NCI-H2029 treated with DMSO at 0.1 percent for 48 hours (cell line): ENCODE measurements at regions not wholly inside any gene's neighbourhood (a gene's known extent, or its start where the extent isn't known, plus 50 kb on each side); places are given as distances from the start of the nearest gene placed in this dataset.
"Not testable (repeated sequence)": the region's sequence is repeated elsewhere in the genome, so short reads cannot be mapped to it uniquely, and the experiment has no call there.

Experiments used
- DNase-seq: peaks from one replicate; lab custom pipeline; 2025; lab: John Stamatoyannopoulos, UW

DNA sequence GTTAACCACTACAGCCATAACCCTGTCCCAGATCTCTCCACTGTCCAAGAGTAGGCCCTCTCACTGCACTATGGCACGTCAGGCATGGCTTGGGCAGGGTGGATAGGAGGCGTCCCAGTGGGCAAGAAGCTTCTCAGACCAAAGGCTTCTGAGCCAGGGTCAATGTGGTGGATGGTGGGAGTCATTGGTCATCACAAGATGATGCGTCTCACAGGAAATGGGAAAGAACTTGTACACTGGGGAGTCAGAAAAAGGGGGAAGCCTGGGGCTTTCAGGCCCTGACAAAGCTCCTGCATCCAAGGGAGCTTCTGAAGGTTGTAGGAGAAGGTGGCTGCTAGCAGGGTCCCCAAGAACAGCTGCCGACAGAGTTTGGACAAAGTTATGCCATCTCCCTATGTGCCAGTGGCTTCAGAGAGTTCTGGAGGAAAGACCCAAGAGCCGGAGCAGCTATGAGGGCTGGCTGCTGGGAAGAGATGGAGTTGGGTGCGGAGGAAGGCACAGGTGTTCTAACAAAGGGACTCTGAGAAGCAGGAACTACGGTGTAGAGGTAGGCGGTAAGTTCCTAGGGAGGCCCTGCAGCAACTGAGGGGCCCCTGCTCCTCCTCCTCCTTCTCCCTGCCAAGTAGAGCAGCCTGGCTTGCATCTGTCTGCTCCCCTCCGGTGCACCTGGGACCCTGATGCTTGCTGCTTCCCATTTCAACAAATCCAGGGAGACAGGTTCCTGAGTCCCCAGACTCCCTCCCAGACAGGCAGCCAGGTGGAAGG, 81.1 kb downstream of the ARL6IP4 start:
- no peak for DNase-seq

DNA sequence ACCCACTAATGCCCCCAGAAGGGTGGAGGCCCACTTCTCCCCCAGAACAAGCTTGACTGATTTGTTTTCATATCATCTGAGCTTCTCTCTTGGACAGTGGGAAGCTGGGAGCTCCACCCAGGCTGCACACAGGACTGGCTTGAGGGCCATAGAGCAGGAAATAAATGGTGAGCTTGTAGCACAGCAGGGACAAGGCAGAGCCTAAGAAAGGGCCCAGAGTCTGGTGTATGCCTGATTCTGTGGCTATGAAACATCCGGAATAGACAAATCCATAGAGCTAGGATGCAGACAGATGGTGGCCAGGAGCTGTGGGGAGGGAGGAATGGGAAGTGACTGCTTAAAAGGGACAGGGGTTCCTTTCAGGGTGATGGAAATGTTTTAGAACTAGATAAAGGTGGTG, 79.0 kb downstream of the ARL6IP4 start:
- DNase-seq: no peak

DNA sequence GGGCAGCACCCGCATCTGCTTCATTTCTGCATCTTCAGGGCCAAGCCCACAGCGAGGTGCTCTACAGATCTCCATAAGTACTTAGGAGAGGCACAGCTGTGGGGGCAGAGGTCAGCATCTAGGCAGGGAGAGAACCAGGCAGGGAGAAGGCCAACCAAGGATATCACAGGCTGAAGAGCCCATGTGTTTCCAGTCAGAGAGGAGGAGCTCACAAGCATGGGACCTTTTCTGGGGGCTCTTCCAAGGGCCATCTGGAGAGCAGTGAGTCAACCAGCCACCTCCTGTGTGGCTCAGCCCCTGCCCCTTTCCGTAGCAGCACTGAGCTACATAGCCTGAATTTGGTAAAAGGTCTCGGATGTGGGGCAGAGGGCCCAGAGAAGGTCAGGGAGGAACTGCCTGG, 78.5 kb downstream of the ARL6IP4 start:
- DNase-seq: peak; percentile 63

DNA sequence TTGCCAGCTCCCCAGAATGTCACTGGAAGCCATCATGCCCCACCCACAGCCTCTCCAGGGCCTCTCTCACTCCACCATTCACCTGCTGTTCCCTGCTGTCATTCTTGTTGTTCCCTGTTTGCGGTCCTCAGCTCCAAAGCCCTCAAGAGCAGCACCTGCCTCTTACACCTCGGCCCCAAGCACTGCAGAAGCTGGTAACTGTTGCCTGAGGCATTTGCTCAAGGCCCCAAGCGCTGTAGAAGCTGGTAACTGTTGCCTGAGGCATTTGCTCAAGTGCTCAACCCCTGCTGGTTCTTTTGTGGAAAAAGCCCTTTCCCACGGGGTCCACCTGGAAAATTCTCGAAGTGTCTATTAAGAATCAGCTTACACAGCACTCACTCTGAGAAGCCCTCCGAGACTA, 78.0 kb downstream of the ARL6IP4 start:
- DNase-seq: peak; percentile 77

DNA sequence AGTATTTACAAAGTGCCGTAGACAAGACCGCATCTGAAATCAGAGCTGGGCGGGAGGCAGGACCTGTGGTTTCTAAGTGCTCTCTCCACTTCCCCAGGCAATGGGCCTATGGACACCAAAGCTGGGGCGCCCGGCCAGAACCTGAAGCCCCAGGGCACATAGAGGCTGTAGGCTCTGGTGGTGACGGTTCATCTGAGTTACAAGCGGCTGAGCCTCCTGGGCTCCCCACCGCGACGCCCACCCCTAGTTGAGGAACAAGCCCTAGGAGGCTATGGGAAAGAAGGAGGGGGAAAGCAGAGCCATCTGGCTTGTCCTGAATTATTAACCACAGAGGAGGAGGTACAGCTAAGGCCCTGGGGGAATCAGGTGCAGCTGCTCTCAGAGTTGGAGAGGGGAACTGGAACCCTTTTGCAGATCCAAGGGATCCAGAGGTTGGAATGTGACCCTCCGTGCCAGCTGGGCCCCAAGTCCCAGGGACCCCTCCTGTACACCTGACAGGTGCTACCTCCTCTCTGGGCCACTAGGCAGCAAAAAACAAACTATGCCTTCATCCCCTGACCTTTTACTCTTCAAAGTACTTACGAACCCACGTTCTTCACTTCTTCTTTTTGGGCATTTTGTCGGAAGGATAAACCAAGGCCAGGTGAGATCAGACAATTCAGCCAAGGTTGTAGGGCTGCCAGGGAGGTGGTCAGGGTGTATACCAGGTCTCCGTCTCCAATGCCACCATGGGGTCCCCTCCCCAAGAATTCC, 77.2 kb downstream of the ARL6IP4 start:
- peak; percentile 85 for DNase-seq

DNA sequence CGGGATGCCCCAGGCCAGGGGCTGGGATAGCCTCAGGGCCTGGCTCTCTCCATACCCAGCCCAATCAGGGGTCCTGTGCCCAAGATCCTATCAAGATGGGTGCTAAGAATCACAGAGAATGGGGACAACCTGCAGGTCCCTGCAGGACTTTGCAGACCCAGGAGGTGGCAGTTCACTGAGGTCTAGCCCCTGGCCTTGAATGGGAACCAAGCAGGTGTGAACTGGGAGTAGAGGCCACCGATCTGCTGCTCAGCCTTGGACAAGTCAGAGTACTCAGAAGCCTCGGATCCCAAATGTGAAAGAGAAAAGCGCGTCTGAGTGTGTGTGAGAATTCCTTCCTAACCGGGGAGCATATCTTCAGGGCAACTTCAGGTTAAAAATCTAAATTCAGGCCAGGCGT, 76.2 kb downstream of the ARL6IP4 start:
- no peak for DNase-seq

DNA sequence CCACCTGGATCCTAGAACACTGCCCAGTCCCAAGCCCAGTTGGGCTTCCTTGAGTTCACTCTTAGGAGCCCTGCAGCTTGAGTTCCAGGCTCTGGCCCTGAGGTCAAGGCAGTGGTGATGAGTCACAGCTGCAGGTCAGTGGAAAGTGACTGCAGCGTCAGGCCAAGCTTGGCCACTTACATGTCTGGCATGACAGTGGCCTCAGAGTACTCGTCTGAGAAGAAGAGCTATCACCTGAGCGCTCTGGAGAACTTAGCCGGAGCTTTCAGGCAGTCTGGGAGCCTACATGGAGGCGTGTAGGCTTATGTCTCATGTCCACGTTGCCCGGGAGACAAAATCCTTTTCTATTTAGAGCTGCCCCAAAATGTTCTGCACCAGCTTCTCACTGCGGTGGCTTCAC, 75.6 kb downstream of the ARL6IP4 start:
- no peak for DNase-seq

DNA sequence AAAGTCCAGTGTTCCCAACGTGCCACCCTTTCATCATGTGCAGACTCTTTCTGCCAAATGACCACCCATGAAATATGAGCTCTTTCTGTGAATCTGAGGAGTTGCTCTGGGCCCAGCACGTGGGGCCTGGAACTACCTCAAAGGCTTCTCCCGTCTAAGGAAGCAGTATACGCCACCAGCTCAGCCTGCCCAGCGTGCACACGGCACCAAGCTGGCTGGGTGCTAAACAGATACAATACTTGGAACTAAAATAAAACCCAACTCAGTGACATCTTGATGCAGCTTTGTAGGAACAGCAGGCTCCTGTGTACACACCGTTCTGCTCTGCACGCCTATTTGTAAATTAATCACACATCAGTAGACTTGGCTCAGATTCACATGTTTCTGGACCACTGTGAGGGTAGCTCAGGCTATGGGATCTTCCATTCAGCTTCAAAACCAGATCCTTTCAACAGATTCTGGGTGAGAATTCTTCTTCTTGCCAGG, 74.8 kb downstream of the ARL6IP4 start:
- DNase-seq: no peak

DNA sequence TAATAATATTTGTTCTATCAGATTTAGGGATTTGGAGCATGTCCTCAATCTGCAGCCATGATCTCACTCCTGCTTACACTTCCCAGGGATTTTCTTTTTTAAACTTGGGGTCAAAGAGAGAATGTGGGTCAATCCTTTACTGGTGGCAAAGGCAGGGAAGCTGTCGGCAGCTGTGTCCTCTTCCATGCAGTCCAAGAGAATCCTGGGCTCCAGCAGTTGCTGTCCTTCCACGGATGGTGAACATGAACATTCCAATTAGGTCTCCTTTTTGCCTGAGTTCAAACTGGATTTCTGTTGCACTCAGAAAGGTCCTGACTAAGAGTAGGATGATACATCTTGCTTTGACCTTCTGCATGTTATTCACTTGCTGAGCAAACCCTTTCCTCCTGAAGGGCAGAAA, 73.9 kb downstream of the ARL6IP4 start:
- DNase-seq: no peak

DNA sequence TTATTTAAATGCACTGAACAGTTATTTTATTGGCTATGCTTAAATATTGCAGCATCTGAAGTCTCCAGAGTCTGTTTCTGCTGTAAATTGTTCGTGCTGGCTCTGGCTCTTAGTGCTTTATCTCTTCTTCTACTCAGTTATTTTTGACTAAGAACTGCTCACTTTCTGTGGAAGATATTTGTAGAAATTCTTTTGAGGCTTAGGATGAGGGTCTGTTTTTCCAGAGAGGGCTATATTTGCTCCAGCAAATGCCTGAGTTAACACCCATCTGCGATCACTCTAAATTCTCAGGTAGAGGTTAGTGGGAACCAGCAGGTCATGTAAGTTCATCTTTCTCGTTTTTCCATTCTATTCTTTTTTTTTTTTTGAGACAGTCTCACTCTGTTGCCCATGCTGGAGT, 71.1 kb downstream of the ARL6IP4 start:
- no peak for DNase-seq

DNA sequence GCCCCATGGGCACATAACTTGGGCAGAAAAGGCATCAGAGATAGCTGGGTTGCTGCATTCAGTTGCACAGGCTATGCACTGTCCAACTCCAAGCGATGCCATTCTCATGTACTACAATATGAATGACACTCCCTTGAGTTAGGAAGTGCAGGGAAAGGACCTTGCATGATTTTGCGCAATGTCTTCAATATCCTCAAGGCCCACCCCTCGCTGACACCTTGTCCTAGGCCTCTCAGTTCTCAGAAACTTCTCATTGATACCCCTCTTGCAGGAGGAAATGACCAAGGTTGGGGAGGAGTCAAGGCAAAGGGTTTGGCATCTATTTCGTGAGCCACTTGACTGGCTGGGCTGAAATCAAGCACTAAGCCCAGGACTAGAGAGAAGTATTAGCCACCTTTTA, 70.4 kb downstream of the ARL6IP4 start:
- no peak for DNase-seq

DNA sequence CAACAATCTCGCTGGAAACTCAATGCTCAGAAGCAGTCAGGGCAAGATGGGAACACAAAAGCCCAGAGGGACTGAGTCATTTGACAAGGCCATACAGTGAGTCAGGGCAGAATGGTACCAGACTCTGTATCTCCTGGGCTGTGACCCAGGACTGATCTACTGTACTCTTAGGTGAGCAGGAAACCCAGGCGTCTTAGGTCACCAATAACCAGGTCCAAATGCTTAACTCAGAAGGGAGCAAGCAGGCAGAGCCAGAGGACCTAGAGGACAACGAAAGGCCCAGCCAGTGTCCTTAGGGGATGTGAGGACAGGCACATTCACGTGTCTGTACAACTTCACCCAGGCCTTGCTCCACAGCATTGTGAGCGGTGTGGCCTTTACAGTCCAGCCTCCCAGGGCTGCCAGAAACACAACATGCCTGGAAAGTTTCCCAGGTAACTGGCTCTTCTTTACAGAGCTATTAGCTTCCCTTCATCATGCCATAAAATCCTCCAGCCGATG, 69.9 kb downstream of the ARL6IP4 start:
- DNase-seq: no peak

DNA sequence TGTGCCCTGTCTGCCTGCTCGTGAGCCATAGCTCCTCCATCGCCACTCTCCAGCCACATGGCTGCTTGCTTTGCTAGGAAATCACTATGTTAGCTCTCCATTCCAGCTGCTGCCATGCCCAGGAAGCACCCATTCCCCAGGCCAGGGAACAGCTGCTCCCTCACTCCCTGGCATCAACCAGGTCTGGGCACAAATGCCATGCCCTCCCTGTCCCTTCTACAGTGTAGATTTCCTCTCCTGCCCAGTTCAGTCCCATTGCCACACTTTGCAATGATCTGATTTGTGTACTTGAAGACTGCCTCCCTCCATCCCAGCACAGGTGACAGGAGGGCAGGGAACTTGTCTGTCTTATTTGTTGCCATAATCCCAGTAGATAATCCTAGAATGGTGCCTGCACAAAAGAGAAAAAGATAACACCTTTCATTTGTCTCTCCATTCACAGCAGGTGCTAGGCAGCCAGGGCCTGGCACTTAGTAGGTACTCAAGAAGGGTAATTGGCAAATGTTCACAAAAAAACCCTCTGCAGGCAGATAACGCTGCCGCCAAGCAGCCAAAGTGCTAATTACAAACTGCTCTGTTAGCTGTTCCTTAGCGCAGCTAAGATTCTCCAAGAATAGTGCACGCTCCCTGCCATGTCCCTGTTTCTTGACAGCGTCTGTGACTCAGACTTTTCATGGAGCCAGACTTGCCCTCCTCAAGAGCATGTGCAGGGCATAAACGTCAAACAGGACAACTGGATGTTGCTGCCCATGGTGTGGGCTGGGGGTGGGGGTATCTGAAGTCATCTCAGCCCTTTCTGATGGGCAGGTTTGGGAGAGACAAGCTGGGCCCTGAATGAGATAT, 69.1 kb downstream of the ARL6IP4 start:
- DNase-seq: no peak

DNA sequence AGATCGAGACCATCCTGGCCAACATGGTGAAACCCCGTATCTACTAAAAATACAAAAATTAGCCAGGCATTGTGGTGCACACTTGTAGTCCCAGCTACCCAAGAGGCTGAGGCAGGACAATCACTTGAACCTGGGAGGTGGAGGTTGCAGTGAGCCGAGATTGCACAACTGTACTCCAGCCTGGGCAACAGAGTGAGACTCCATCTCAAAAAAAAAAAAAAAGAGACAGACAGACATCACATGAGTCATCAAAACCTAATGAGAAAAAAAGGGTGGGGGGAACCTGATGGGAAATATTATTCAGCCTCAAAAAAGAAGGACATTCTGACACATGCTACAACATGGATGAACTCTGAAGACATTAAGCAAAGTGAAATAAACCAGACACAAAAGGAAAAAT, 67.4 kb downstream of the ARL6IP4 start:
- not testable (repeated sequence) for DNase-seq

DNA sequence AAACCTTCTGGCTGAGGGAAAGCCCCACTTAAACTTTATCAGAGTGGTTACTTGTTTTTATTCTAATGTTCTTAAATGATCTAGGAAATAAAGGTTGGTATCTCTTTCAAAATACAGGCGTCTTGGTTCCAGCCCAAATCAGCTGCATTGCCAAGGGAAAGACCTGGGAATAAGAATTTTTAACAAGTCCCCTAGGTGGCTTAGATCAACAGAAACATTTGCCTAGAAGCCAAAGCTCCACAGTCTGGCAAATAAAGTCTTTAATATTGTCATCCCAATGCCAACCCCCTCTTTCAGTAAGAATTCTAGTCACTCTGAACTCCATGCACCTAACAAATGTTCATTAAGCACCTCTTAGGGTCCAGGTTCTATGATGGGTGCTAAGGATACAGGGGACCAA, 66.8 kb downstream of the ARL6IP4 start:
- DNase-seq: no peak

DNA sequence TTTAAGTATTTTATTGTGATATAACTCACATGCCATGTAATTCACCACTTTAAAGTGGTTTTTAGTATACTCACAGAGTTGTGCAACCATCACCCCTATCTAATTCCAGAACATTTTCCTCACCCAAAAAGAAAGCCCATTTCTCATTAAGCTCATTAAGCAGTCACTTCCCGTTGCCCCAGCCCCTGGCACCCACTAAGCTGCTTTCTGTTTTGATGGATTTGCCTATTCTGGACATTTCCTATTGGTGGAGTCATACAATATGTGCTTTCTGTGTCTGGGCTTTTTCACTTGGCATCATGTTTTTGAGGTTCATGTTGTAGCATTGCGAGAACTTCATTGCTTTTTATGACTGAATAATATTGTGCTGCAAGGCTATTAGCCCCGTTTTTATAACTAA, 66.0 kb downstream of the ARL6IP4 start:
- DNase-seq: no peak

DNA sequence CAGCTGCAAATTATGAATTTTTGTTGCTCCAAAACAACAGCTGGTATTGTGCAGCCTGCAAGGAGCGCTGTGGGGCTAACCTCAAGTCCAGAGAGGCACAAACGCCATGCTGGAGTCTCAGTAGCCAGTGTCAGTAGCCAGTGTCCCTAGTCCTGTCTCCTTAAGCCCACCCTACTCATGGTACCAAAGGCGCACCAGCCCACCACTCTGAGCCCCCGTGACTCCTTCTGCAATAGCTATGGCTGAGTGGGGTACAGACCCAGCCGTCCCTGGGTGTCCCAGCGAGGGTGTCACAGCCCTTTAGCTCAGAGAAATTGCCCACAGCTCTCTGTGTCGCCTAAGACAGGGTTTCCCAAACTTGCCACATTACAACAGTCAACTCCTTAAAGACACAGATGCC, 65.2 kb downstream of the ARL6IP4 start:
- no peak for DNase-seq

DNA sequence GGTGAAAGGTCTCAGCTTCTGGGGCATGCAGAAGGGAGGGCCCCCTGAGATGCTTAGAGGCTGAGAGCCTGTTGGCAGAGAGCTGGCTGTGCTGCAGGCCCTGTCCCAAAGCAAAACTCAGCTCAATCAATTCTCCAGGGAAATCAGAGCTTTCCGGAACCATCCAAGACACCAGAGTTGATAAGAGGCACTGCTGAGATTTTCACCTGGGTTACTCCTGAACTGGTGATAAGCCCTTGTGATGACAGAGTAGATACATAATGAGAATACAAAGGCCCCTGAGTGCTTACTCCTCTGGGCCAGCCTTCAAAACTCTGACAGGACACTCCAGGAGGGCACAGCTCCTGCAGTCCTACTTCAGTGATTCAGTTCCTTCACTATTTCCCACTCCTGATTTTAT, 63.9 kb downstream of the ARL6IP4 start:
- no peak for DNase-seq

DNA sequence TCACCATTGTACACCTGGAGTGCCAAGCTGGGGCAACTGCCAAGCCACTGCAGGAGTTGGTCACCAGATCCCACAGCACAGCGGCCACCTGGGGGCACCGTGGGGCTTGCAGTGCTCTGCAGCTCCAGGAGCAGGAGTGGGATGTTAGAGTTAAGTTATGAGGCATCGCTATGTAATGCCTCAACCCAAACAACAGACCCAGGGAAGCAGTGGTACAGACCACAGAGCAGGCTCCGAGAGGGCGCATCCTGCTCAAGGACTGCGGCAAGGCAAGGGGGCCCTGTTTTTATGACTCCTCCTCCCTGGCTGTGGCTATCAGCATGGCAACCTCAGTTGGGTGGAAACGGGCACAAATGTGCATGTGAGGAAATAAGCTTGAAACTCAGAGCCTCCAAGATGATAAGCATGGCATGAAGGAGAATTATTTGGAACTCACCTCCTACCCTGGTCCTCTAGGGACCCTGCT, 63.1 kb downstream of the ARL6IP4 start:
- DNase-seq: peak; percentile 32

DNA sequence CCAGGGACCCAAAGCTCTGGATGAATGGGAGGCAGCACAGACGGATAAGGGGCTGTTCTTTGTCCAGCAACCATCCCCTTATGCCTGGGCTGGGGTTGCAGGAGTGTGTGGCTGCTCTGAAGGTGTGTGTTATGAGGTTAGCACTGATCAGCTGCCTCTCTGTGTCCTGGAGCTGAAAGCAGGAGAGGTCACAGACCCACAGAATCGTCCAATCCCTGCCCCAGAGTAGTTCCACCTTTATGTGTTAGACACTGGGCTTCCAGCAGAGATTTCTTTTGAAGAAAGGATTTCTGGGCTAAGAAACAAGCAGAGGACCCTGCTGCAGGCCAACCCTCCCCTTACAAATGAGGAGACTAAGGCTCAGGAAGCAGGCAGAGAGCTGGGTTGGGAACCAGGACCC, 62.4 kb downstream of the ARL6IP4 start:
- no peak for DNase-seq

DNA sequence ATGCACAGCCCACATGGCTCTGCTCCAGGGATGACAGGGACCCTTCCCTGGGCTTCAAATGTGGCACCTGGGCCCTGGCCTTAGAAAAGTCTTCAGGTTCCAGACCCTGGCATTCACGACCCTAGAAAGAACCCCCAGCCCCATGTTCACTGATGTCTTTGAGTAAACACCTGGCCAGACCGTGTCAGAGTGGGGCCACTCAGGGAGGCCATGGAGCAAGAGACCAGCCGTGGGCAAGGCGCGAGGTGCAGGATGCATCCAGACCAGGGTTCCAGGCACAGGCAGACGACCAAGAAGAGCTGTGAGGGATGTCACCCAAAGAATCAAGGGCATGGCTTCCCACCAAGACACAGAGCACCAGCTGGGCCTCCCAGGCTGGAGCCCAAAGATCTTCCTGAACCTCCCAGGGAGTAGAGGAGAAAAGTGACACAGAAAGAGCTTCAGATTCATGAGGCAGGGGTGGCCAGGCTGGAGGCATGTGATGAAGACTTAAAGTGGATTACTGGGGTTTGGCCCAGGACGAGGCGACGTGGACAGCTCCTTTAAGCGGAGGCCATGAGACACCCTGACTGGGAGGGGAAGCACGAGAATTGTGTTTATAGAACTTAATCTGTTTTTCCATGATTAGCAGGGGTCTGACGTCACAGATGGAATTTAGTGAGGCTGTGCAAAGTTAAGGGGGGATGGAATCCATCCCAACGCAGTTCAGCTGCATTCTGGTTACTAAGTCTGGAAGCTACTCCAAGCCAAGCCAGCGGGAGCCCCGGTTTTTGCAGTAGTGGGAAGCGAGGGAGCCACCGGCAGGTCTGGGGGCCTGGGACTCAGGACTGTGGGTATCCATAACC, 61.6 kb downstream of the ARL6IP4 start:
- DNase-seq: no peak
